NCI-H524 treated with DMSO at 0.1 percent for 48 hours (cell line): ENCODE measurements at regions not wholly inside any gene's neighbourhood (a gene's known extent, or its start where the extent isn't known, plus 50 kb on each side); places are given as distances from the start of the nearest gene placed in this dataset.

Source experiments
- DNase-seq: peaks from one replicate; lab custom pipeline; 2025; lab: John Stamatoyannopoulos, UW

GRCh38 chr21:25024639-25025038, 582.6 kb downstream of the MRPL39 start:
- no peak for DNase-seq

GRCh38 chr21:25005388-25005787, 601.9 kb downstream of the MRPL39 start:
- DNase-seq: no peak

- DNase-seq: no peak
These were observed 604.6 kb downstream of the MRPL39 start for GRCh38 chr21:25002676-25003075.

GRCh38 chr21:24995216-24995615, 612.1 kb downstream of the MRPL39 start:
- no peak for DNase-seq

- DNase-seq: no peak
These were observed 612.6 kb downstream of the MRPL39 start for GRCh38 chr21:24994717-24995116.

GRCh38 chr21:24989516-24989915, 617.8 kb downstream of the MRPL39 start:
- DNase-seq: no peak

GRCh38 chr21:24988941-24989340, 618.3 kb downstream of the MRPL39 start:
- DNase-seq: no peak

- no peak for DNase-seq
These were observed 631.0 kb downstream of the MRPL39 start for GRCh38 chr21:24976238-24976637.

- no peak for DNase-seq
These were observed 638.2 kb downstream of the MRPL39 start for GRCh38 chr21:24969068-24969467.

- DNase-seq: no peak
These were observed 651.9 kb downstream of the MRPL39 start for GRCh38 chr21:24955275-24955961.

- DNase-seq: no peak
These were observed 659.1 kb downstream of the MRPL39 start for GRCh38 chr21:24948186-24948585.

- DNase-seq: no peak
These were observed 661.4 kb downstream of the MRPL39 start for GRCh38 chr21:24945910-24946309.

GRCh38 chr21:24941316-24942185, 665.7 kb downstream of the MRPL39 start:
- no peak for DNase-seq

GRCh38 chr21:24939291-24939690, 668.0 kb downstream of the MRPL39 start:
- DNase-seq: no peak

- DNase-seq: no peak
These were observed 668.7 kb downstream of the MRPL39 start for GRCh38 chr21:24938573-24938972.

GRCh38 chr21:24935991-24936390, 671.3 kb downstream of the MRPL39 start:
- DNase-seq: no peak

GRCh38 chr21:24910591-24910990, 696.7 kb downstream of the MRPL39 start:
- DNase-seq: no peak

- DNase-seq: no peak
These were observed 703.2 kb downstream of the MRPL39 start for GRCh38 chr21:24903994-24904635.

- no peak for DNase-seq
These were observed 708.1 kb downstream of the MRPL39 start for GRCh38 chr21:24899138-24899537.

GRCh38 chr21:24897883-24898282, 709.4 kb downstream of the MRPL39 start:
- DNase-seq: no peak

- no peak for DNase-seq
These were observed 710.6 kb downstream of the MRPL39 start for GRCh38 chr21:24896735-24897124.

GRCh38 chr21:24895885-24896734, 711.2 kb downstream of the MRPL39 start:
- DNase-seq: no peak
